Bronchial epithelial cell (primary cell): ENCODE measurements at regions not wholly inside any gene's neighbourhood (a gene's known extent, or its start where the extent isn't known, plus 50 kb on each side); places are given as distances from the start of the nearest gene placed in this dataset.
"Not testable (repeated sequence)": the region's sequence is repeated elsewhere in the genome, so short reads cannot be mapped to it uniquely, and the experiment has no call there.

ENCODE experiments used
- DNase-seq: peaks from one replicate; pipeline ENCODE4 v3.0.0-alpha.2; 2010; ENCODE audit warnings: low read depth
- FAIRE-seq: peaks from 2 replicates; lab custom pipeline; 2011; peaks lifted over from hg19 to GRCh38; lab: Jason Lieb, UNC
- H3K27me3 ChIP-seq: 2 replicates; pipeline ENCODE4 v1.5.1; 2011; ENCODE audit warnings: low read length; ENCODE audit not compliant: control insufficient read depth, insufficient read depth
- H3K36me3 ChIP-seq: 2 replicates; pipeline ENCODE4 v1.5.1; 2011; ENCODE audit warnings: low read length; ENCODE audit not compliant: control insufficient read depth, insufficient read depth
- H3K4me3 ChIP-seq: 2 replicates; pipeline ENCODE4 v1.5.1; 2011; ENCODE audit warnings: mild to moderate bottlenecking, low read depth, low read length, control low read depth
- TF ChIP-seq, protein P1 (sequence below): IDR thresholded peaks from 2 replicates; pipeline ENCODE4 v1.5.1; 2011; ENCODE audit warnings: mild to moderate bottlenecking, moderate library complexity, low read length, control low read depth, inconsistent platforms; ENCODE audit not compliant: insufficient read depth, severe bottlenecking

DNA sequence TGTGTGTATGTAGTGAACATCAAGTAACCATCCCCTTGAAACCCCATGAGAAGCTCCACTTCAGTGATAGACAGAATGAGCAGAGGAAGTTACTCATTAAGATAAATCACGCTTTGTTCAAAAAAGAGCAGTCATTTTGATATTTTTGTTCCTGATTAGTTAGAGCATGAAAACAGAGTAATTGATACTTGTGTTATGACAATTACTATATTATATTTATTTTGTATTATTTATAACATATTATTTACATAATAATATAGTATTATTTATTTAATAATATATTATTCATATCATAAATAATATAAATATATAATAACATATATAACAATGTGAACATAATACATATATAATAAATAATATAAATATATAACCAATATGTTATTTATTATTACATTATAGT, 580.9 kb downstream of the SOX5 start:
- FAIRE-seq (no peak), DNase-seq (no peak)
- no peaks in the 10 kb centered on the region for H3K27me3 ChIP-seq
- no peaks in the 10 kb centered on the region for H3K36me3 ChIP-seq
- TF ChIP-seq, protein P1, sequence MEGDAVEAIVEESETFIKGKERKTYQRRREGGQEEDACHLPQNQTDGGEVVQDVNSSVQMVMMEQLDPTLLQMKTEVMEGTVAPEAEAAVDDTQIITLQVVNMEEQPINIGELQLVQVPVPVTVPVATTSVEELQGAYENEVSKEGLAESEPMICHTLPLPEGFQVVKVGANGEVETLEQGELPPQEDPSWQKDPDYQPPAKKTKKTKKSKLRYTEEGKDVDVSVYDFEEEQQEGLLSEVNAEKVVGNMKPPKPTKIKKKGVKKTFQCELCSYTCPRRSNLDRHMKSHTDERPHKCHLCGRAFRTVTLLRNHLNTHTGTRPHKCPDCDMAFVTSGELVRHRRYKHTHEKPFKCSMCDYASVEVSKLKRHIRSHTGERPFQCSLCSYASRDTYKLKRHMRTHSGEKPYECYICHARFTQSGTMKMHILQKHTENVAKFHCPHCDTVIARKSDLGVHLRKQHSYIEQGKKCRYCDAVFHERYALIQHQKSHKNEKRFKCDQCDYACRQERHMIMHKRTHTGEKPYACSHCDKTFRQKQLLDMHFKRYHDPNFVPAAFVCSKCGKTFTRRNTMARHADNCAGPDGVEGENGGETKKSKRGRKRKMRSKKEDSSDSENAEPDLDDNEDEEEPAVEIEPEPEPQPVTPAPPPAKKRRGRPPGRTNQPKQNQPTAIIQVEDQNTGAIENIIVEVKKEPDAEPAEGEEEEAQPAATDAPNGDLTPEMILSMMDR = no peak
- no peak overlapping the region for H3K4me3 ChIP-seq

DNA sequence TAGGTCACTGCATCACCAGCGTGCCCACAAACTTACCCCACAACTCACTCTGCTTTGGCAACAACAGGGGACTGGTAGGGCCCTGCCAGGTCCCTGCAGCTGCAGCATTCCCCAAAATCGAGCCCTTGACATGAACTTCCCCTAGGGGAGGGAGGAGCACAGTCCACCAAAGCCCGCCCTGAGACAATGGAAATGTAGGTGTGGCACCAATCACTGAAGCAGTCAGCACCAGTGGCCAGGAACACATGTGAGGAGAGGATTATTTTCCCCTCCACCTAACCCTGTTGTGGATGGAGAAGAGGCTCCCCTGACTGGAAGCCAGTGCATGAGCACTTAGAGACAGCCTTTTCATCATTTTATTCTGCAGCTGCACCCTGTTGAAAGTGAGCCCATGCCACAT, 573.8 kb downstream of the SOX5 start:
- TF ChIP-seq, protein P1 = no peak
- no peaks in the 10 kb centered on the region for H3K27me3 ChIP-seq
- no peak overlapping the region for H3K4me3 ChIP-seq
- FAIRE-seq (no peak), DNase-seq (no peak)
- no peaks in the 10 kb centered on the region for H3K36me3 ChIP-seq

DNA sequence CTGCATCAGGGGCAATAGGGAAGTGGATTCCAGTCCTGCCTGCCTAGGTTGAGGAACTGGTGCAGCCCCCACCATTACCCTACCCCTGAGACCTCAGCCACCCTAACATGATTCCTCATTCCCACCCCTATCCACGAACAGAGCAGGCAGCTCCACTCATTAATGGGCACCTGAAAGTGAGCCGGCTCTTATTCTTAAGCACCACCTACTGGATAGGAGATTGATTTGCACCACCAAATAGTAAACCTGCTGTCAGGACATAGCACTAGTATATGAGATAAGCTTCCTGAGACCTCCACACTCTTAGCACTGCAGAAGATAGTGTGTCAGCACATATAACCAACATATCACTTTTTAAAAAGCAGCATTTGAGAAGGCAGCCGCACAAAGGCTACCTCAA, 573.2 kb downstream of the SOX5 start:
- no peak for FAIRE-seq
- no peaks in the 10 kb centered on the region for H3K36me3 ChIP-seq
- H3K27me3 ChIP-seq = no peaks in the 10 kb centered on the region
- TF ChIP-seq, protein P1 = peak; percentile 10
- DNase-seq = no peak
- no peak overlapping the region for H3K4me3 ChIP-seq

DNA sequence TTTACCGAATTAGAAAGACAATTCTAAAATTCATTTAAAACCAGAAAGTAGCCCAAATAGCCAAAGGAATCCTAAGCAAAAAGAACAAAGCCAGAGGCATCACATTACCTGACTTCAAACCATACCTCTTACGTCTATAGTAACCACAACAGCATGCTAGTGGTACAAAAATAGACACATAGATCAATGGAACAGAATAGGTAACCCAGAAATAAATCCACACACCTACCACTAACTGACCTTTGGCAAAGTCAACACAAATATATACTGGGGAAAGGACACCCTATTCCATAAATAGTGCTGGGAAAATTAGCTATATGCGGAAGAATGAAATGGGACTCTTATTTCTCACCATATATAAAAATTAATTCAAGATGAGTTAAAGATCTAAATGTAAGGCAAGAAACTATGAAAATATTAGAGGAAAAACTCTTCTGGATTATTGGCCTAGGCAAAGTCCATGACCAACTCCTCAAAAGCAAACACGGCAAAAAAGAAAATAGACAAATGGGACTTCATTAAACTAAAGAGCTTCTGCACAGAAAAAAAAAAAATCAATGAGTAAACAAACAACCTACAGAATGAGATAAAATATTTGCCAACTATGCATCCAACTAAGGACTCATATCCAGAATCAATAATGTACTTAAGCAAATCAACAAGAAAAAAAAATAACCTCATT, 568.9 kb downstream of the SOX5 start:
- H3K4me3 ChIP-seq = no peak overlapping the region
- no peak for DNase-seq
- FAIRE-seq = no peak
- TF ChIP-seq, protein P1 = no peak
- H3K36me3 ChIP-seq = no peaks in the 10 kb centered on the region
- no peaks in the 10 kb centered on the region for H3K27me3 ChIP-seq

DNA sequence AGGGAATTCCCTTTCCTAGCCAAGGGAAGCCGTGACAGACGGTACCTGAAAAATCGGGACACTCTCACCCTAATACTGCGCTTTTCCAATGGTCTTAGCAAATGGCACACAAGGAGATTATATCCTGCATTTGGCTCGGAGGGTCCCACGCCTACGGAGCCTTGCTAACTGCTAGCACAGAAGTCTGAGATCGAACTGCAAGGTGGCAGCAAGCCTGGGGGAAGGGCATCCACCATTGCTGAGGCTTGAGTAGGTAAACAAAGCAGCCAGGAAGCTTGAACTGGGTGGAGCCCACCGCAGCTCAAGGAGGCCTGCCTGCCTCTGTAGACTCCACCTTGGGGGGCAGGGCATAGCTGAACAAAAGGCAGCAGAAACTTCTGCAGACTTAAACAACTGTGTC, 560.6 kb downstream of the SOX5 start:
- H3K36me3 ChIP-seq, FAIRE-seq, H3K4me3 ChIP-seq, DNase-seq, H3K27me3 ChIP-seq: not testable (repeated sequence)

DNA sequence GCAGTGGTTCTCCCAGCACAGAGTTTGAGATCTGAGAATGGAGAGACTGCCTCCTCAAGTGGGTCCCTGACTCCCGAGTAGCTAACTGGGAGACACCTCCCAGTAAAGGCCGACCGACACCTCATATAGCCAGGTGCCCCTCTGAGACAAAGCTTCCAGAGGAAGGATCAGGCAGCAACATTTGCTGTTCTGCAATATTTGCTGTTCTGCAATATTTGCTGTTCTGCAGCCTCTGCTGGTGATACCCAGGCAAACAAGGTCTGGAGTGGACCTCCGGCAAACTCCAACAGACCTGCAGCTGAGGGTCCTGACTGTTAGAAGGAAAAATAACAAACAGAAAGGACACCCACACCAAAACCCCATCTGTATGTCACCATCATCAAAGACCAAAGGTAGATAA, 560.2 kb downstream of the SOX5 start:
- not testable (repeated sequence) for H3K27me3 ChIP-seq, H3K36me3 ChIP-seq, H3K4me3 ChIP-seq, DNase-seq, FAIRE-seq

DNA sequence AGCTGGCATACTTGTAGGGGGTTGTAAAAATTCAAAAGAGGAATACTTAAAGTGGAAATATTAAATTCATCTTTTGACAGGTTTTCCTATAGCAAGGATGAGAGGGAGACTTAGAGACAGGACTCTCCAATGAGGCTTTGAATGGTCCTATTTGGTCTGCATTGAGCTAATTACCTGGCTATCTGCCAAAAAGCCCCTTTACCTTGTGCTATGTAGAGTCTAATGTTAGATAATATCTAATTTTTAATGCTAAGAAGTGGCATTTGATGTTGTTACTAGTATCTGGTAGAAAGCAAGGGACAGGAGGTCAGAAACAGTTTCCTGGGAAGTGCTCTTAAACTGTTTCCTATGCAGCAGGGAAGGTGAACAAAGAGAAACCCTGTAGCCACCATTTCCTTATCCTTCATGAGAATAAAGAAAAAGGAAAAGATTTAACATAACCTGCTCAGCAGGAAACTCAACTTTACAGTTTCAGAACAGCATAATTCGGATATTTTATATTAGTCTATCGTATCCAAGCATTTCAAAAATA, 550.0 kb downstream of the SOX5 start:
- TF ChIP-seq, protein P1 = no peak
- Histone ChIP-seq H3K36me3 (no peaks in the 10 kb centered on the region), H3K4me3 (no peak overlapping the region), H3K27me3 (no peaks in the 10 kb centered on the region)
- DNase-seq (no peak), FAIRE-seq (no peak)
